Gastrocnemius medialis (tissue), 4 donors: ENCODE measurements at regions not wholly inside any gene's neighbourhood (a gene's known extent, or its start where the extent isn't known, plus 50 kb on each side); places are given as distances from the start of the nearest gene placed in this dataset.

Source experiments
- POLR2A ChIP-seq, 2 donors: fragments of 450-650 bp; IDR thresholded peaks; one replicate each; pipeline ENCODE4 v1.6.1; 2017; ENCODE audit warnings: antibody characterized with exemption in 2 of 2, mild to moderate bottlenecking in 2 of 2, moderate library complexity in 2 of 2
- TF ChIP-seq, protein P1 (sequence below), 5 experiments: fragments of 450-650 bp in 3 of 5; fragments of 200-600 bp in 2 of 5; sonication (generic) in 2 of 5; IDR thresholded peaks in 4 of 5; conservative IDR thresholded peaks in 1 of 5; 1 replicate in 4 of 5; 2 replicates in 1 of 5; pipeline ENCODE4 v1.5.1; 2016 to 2019; ENCODE audit warnings: antibody characterized with exemption in 5 of 5, mild to moderate bottlenecking in 3 of 5, moderate library complexity in 3 of 5

DNA sequence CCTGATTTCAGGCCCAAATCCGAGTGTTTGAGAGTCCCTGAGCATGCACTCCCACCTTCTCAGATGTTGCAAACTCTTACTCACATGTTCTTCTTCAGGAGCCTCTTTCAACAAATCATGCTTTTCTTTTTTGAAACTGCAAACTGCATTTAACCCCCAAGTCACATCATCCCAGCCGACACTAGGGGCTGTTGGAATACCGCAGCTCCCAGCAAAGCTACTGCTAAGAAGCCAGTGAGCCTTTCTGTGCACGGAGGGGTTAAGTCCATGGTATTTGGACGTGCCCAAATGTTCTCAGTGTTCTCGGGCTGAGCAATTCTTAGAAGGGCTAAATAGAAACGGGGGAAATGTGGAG lies 282.9 kb downstream of the NFIB start:
- TF ChIP-seq, protein P1, sequence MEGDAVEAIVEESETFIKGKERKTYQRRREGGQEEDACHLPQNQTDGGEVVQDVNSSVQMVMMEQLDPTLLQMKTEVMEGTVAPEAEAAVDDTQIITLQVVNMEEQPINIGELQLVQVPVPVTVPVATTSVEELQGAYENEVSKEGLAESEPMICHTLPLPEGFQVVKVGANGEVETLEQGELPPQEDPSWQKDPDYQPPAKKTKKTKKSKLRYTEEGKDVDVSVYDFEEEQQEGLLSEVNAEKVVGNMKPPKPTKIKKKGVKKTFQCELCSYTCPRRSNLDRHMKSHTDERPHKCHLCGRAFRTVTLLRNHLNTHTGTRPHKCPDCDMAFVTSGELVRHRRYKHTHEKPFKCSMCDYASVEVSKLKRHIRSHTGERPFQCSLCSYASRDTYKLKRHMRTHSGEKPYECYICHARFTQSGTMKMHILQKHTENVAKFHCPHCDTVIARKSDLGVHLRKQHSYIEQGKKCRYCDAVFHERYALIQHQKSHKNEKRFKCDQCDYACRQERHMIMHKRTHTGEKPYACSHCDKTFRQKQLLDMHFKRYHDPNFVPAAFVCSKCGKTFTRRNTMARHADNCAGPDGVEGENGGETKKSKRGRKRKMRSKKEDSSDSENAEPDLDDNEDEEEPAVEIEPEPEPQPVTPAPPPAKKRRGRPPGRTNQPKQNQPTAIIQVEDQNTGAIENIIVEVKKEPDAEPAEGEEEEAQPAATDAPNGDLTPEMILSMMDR (IDR thresholded peaks at IDR 0.05 in 4 of 5, conservative IDR thresholded peaks at IDR 0.05 in 1 of 5), result no peak
- no peak for TF ChIP-seq POLR2A (IDR thresholded peaks at IDR 0.05)
